ENCODE measurements at regions not wholly inside any gene's neighbourhood (a gene's known extent, or its start where the extent isn't known, plus 50 kb on each side); places are given as distances from the start of the nearest gene placed in this dataset.

DNA sequence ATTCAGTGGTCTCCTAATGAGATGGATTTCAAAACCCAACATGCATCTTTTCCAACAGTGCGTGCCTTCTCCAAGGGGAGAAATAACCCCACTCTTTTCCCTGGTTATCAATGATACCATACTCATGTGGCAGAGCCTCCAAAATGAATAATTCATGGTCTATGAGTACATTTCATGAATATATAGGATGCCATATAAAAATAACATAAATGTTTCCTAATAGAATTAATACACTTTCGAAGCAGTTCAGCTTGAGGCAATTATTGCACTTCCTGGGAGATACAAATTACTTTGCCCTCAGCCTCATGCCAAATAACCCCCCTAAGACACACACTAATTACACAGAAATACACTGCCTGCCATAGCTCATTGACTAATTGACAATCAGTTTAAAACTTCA is 318.6 kb downstream of the ZSWIM6 start:
- TF ChIP-seq SIN3A (IDR thresholded peaks at IDR 0.05; ENCODE audit: borderline replicate concordance, insufficient read depth, low read length), result no peak
- TF ChIP-seq, protein P1, sequence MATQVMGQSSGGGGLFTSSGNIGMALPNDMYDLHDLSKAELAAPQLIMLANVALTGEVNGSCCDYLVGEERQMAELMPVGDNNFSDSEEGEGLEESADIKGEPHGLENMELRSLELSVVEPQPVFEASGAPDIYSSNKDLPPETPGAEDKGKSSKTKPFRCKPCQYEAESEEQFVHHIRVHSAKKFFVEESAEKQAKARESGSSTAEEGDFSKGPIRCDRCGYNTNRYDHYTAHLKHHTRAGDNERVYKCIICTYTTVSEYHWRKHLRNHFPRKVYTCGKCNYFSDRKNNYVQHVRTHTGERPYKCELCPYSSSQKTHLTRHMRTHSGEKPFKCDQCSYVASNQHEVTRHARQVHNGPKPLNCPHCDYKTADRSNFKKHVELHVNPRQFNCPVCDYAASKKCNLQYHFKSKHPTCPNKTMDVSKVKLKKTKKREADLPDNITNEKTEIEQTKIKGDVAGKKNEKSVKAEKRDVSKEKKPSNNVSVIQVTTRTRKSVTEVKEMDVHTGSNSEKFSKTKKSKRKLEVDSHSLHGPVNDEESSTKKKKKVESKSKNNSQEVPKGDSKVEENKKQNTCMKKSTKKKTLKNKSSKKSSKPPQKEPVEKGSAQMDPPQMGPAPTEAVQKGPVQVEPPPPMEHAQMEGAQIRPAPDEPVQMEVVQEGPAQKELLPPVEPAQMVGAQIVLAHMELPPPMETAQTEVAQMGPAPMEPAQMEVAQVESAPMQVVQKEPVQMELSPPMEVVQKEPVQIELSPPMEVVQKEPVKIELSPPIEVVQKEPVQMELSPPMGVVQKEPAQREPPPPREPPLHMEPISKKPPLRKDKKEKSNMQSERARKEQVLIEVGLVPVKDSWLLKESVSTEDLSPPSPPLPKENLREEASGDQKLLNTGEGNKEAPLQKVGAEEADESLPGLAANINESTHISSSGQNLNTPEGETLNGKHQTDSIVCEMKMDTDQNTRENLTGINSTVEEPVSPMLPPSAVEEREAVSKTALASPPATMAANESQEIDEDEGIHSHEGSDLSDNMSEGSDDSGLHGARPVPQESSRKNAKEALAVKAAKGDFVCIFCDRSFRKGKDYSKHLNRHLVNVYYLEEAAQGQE (IDR thresholded peaks at IDR 0.05; ENCODE audit: insufficient read depth in 1 of 2, low read depth in 2 of 2, low read length in 2 of 2), result no peak

Data from PFSK-1 (cell line).